Fibroblast of upper back skin (primary cell): ENCODE measurements at regions not wholly inside any gene's neighbourhood (a gene's known extent, or its start where the extent isn't known, plus 50 kb on each side); places are given as distances from the start of the nearest gene placed in this dataset.

ENCODE experiments used
- DNase-seq: peaks from one replicate; pipeline ENCODE4 v3.0.0-alpha.2; 2013

GRCh38 chr11:116438651-116439360 is 334.0 kb downstream of the BUD13 start:
- no peak for DNase-seq

- DNase-seq: no peak
Observed at GRCh38 chr11:116434986-116435385, 337.8 kb downstream of the BUD13 start.

- no peak for DNase-seq
Observed at GRCh38 chr11:116432301-116432700, 340.5 kb downstream of the BUD13 start.

GRCh38 chr11:116431842-116432241 is 340.9 kb downstream of the BUD13 start:
- DNase-seq: no peak

- no peak for DNase-seq
Observed at GRCh38 chr11:116428638-116428975, 344.2 kb downstream of the BUD13 start.

- peak; percentile 27 for DNase-seq
Observed at GRCh38 chr11:116427903-116428637, 344.7 kb downstream of the BUD13 start.

- no peak for DNase-seq
Observed at GRCh38 chr11:116427337-116427902, 345.4 kb downstream of the BUD13 start.

- no peak for DNase-seq
Observed at GRCh38 chr11:116426761-116427160, 346.0 kb downstream of the BUD13 start.

GRCh38 chr11:116424615-116425261 is 348.0 kb downstream of the BUD13 start:
- DNase-seq: no peak

GRCh38 chr11:116422956-116423600 is 349.7 kb downstream of the BUD13 start:
- DNase-seq: no peak

GRCh38 chr11:116422556-116422955 is 350.2 kb downstream of the BUD13 start:
- DNase-seq: no peak

- no peak for DNase-seq
Observed at GRCh38 chr11:116421529-116422185, 351.1 kb downstream of the BUD13 start.

GRCh38 chr11:116420770-116421528 is 351.8 kb downstream of the BUD13 start:
- no peak for DNase-seq

- DNase-seq: peak; percentile 28
Observed at GRCh38 chr11:116420030-116420429, 352.8 kb downstream of the BUD13 start.

- DNase-seq: no peak
Observed at GRCh38 chr11:116418388-116419041, 354.3 kb downstream of the BUD13 start.

- no peak for DNase-seq
Observed at GRCh38 chr11:116416852-116417251, 355.9 kb downstream of the BUD13 start.

GRCh38 chr11:116415095-116415494 is 357.7 kb downstream of the BUD13 start:
- peak; percentile 77 for DNase-seq

GRCh38 chr11:116414357-116414880 is 358.4 kb downstream of the BUD13 start:
- DNase-seq: no peak

GRCh38 chr11:116413301-116414242 is 359.2 kb downstream of the BUD13 start:
- no peak for DNase-seq
